Occipital lobe (tissue), 1 donor: ENCODE measurements at regions not wholly inside any gene's neighbourhood (a gene's known extent, or its start where the extent isn't known, plus 50 kb on each side); places are given as distances from the start of the nearest gene placed in this dataset.

Source experiments
- DNase-seq: peaks from one replicate; lab custom pipeline; 2025; lab: John Stamatoyannopoulos, UW

GRCh38 chr18:53754154-53754553 lies 470.3 kb downstream of the MBD2 start:
- no peak for DNase-seq

GRCh38 chr18:53753601-53754000 lies 470.9 kb downstream of the MBD2 start:
- no peak for DNase-seq

GRCh38 chr18:53752781-53753367 lies 471.6 kb downstream of the MBD2 start:
- no peak for DNase-seq

- DNase-seq = no peak
These were observed 474.7 kb downstream of the MBD2 start for GRCh38 chr18:53749766-53750165.

GRCh38 chr18:53747663-53748160 lies 476.8 kb downstream of the MBD2 start:
- DNase-seq = no peak

GRCh38 chr18:53747210-53747609 lies 477.3 kb downstream of the MBD2 start:
- DNase-seq = no peak

GRCh38 chr18:53745986-53746385 lies 478.5 kb downstream of the MBD2 start:
- DNase-seq = no peak

GRCh38 chr18:53745224-53745967 lies 479.1 kb downstream of the MBD2 start:
- no peak for DNase-seq

- DNase-seq = no peak
These were observed 484.8 kb downstream of the MBD2 start for GRCh38 chr18:53739700-53740099.

GRCh38 chr18:53735526-53735925 lies 488.9 kb downstream of the MBD2 start:
- no peak for DNase-seq

- no peak for DNase-seq
These were observed 509.1 kb downstream of the MBD2 start for GRCh38 chr18:53715243-53715853.

GRCh38 chr18:53710080-53710479 lies 514.4 kb downstream of the MBD2 start:
- no peak for DNase-seq

GRCh38 chr18:53702480-53702879 lies 522.0 kb downstream of the MBD2 start:
- no peak for DNase-seq

GRCh38 chr18:53701697-53702096 lies 522.8 kb downstream of the MBD2 start:
- no peak for DNase-seq

- DNase-seq = no peak
These were observed 525.6 kb downstream of the MBD2 start for GRCh38 chr18:53698907-53699306.

- no peak for DNase-seq
These were observed 534.6 kb downstream of the MBD2 start for GRCh38 chr18:53689886-53690285.

GRCh38 chr18:53686965-53687364 lies 537.5 kb downstream of the MBD2 start:
- DNase-seq = no peak

GRCh38 chr18:53682796-53683195 lies 541.7 kb downstream of the MBD2 start:
- DNase-seq = no peak

GRCh38 chr18:53677480-53677879 lies 547.0 kb downstream of the MBD2 start:
- no peak for DNase-seq

GRCh38 chr18:53665701-53666100 lies 558.8 kb downstream of the MBD2 start:
- DNase-seq = no peak

GRCh38 chr18:53664575-53664974 lies 559.9 kb downstream of the MBD2 start:
- DNase-seq = no peak

- no peak for DNase-seq
These were observed 564.2 kb downstream of the MBD2 start for GRCh38 chr18:53660306-53660705.

GRCh38 chr18:53657257-53657656 lies 567.2 kb downstream of the MBD2 start:
- DNase-seq = no peak
